ENCODE measurements at regions not wholly inside any gene's neighbourhood (a gene's known extent, or its start where the extent isn't known, plus 50 kb on each side); places are given as distances from the start of the nearest gene placed in this dataset.

- TF ChIP-seq CTCF (IDR thresholded peaks at IDR 0.05; ENCODE audit: borderline replicate concordance, extremely low read depth, low read length, poor library complexity, severe bottlenecking) (no peak), EZH2 (IDR thresholded peaks at IDR 0.05; ENCODE audit: borderline replicate concordance, low read depth, low read length, severe bottlenecking) (no peak)
Observed at GRCh38 chr2:136175466-136175865, 57.5 kb upstream of the CXCR4 start.

Data from DND-41 (cell line).